CD4-positive, alpha-beta T cell treated with Interleukin-4 for 1 hour (primary cell): ENCODE measurements at regions not wholly inside any gene's neighbourhood (a gene's known extent, or its start where the extent isn't known, plus 50 kb on each side); places are given as distances from the start of the nearest gene placed in this dataset.
"Not testable (repeated sequence)": the region's sequence is repeated elsewhere in the genome, so short reads cannot be mapped to it uniquely, and the experiment has no call there.

ENCODE experiments used
- DNase-seq, 2 donors: peaks; one replicate each; pipeline ENCODE4 v3.0.0-alpha.2; 2020 to 2022

GRCh38 chr4:160251522-160252170 is 1148.8 kb downstream of the RAPGEF2 start:
- no peak for DNase-seq

DNA sequence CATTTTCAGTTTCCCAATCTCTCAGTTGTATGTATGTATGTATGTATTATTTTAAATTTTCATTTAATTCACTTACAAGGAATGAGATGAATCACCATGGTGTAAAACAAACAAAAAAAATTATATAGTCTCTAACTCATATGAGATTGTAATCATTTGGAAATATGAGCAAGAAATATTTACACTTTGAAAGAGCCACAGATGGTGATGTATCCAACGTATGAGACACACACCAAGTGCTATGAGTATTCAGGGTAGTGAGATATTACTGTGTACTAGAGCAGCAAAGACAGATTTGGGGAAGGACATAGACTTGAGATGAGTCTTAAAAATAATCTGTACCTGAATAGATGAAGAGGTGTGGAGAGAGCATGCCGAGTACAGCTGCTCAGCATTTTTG is 1154.4 kb downstream of the RAPGEF2 start:
- DNase-seq, result no peak

GRCh38 chr4:160265014-160265413 is 1162.1 kb downstream of the RAPGEF2 start:
- no peak for DNase-seq

GRCh38 chr4:160265836-160266235 is 1163.0 kb downstream of the RAPGEF2 start:
- no peak for DNase-seq

- no peak for DNase-seq
Measured at GRCh38 chr4:160276785-160277325, 1174.0 kb downstream of the RAPGEF2 start.

- DNase-seq, result no peak
Measured at GRCh38 chr4:160283081-160283480, 1180.2 kb downstream of the RAPGEF2 start.

- DNase-seq, result no peak
Measured at GRCh38 chr4:160284516-160284915, 1181.6 kb downstream of the RAPGEF2 start.

DNA sequence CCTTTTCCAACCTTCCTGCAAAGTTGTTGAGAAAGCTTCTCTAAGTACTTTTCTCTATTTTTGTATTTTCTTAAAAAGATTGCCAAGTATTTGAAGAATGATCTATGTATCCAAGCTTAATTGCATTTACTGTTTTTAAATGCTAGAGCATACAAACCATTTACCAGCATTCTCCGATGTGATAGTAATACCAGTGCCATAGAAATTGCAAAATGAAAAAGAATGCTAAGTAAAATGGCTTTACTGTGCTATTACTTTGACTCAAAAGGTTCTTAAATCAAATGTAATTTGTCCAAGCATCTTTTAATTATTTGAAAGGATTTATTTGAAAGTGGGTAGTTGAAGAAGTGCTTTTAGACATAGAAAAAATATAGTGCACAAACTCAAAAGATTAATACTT is 1183.2 kb downstream of the RAPGEF2 start:
- DNase-seq, result no peak

- DNase-seq, result no peak
Measured at GRCh38 chr4:160296476-160296875, 1193.6 kb downstream of the RAPGEF2 start.

GRCh38 chr4:160299177-160299576 is 1196.3 kb downstream of the RAPGEF2 start:
- DNase-seq, result no peak

DNA sequence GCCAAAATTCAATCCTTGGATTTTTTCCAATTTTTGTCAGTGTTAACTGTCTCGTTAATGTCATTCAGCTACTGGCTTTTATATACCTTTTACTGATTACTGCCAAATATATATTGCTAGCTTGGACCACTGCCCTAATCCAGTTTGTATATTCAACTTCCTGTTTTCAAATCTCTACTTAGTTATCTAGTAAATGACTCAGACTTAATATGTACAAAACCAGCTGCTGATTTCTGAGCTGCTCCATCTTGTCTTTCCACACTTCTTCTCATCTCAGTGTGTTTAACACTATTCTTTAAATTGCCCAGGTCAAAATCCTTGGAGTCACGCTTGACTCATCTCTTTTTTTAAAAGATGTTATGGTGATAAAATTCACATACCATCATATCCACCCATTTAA is 1196.7 kb downstream of the RAPGEF2 start:
- no peak for DNase-seq

DNA sequence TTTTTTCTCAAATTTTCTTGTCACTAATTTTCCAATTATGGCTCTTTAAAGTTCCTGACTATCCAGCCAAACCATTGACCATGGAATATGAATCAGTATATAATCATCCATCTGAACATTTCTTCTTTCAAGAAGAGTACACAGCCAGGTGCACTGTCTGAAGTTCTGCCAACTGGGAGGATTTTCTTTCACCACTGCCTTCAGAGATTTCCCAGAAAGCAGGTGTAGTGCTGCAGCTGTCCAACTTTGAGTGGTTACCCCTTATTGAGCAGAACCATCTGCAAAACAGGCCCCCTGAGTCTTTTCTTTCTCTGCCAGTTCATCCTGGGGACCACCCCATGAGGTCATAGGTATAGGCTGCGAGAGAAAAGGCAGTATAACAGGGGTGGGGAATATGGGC is 1213.2 kb downstream of the RAPGEF2 start:
- DNase-seq, result no peak

GRCh38 chr4:160318567-160319220 is 1215.8 kb downstream of the RAPGEF2 start:
- DNase-seq, result no peak

- DNase-seq, result no peak
Measured at GRCh38 chr4:160319221-160319867, 1216.5 kb downstream of the RAPGEF2 start.

- no peak for DNase-seq
Measured at GRCh38 chr4:160319868-160320260, 1217.0 kb downstream of the RAPGEF2 start.

DNA sequence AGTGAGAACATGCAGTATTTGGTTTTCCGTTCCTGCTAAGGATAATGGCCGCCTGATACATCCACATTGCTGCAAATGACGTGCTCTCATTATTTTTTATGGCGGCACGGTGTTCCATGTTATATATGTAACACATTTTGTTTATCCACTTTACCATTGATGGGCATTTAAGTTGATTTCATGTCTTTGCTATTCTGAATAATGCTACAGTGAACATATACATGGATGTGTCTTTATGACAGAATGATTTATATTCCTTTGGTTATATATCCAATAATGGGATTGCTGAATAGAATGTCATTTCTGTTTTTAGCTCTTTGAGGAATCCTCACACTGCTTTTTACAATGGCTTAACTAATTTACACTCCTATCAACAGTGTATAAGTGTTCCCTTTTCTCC is 1223.2 kb downstream of the RAPGEF2 start:
- no peak for DNase-seq

DNA sequence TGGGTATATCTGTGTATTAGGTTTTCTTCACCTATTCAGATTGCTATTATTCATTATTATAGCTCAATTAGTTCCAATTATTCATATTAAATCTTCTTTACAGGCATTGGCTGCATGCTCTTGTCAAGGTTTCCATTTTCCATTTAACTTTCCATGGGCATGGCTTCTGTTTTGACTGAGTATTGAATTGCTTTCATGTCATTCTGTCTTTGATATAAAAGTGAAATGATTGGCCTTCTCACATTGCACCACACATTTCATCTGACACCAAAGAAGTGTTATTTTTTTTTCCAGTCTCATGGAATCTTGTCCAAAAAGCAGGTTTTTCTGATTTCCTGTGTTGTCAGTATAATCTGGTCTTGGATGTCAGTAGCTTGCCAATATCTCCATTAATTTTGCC is 1244.3 kb downstream of the RAPGEF2 start:
- no peak for DNase-seq

- no peak for DNase-seq
Measured at GRCh38 chr4:160350944-160351343, 1248.1 kb downstream of the RAPGEF2 start.

DNA sequence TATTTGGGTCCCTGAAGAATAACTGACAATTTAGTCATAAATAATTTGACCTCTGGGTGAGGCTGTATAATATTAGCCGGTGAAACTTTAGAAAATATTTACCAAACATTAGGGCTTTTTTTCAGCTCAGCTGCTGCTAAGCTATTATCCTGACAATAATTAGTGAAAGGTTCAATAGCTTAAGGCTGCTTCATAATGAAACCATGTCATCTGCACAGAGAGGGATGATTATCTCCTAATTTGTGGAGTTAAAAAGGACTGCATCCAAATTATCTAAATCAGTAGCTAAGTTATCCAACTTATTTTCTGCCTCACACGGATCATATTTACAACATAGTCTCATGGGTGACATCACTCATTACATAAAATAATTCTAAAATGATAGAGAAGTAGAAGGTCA is 1249.8 kb downstream of the RAPGEF2 start:
- no peak for DNase-seq

DNA sequence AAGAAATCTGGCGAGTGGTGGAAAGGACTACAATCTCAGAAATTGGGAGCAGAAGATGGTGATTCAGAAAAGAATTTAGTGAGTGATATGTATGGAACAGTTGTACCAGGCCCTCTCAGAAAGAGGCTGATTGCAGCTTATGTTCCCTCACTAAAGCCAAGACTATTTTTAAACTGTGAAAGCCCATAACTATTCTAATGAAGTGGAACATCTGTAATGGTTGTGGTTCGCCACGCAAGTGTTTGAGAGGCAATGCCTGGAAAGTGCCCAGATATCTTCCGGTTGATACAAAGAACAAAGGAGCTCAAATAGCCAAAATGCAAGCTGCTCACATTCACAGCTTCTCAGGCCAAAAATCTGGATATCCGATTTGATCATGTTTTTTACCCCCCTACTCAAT is 1250.7 kb downstream of the RAPGEF2 start:
- DNase-seq, result no peak

- DNase-seq, result no peak
Measured at GRCh38 chr4:160362478-160362877, 1259.6 kb downstream of the RAPGEF2 start.

GRCh38 chr4:160364217-160364616 is 1261.3 kb downstream of the RAPGEF2 start:
- no peak for DNase-seq

DNA sequence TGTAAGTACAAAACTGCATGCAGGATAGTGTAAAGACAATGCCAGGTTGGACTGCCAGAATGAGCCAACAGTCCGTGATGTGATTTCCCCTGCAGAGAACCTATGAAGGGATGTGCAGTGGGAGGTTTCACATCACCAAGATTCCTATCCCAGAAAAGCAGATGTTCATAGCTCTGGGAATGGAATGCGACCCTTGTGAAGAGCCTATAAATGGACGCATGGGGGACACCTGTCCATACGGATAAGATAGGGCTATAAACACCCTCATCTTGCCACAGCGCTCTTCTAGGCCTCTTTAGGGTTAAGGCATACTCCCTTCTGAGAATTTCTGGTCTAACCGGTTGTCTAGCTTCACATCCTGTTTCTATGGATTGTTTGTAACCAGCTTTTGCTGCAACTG is 1261.8 kb downstream of the RAPGEF2 start:
- DNase-seq, result not testable (repeated sequence)

DNA sequence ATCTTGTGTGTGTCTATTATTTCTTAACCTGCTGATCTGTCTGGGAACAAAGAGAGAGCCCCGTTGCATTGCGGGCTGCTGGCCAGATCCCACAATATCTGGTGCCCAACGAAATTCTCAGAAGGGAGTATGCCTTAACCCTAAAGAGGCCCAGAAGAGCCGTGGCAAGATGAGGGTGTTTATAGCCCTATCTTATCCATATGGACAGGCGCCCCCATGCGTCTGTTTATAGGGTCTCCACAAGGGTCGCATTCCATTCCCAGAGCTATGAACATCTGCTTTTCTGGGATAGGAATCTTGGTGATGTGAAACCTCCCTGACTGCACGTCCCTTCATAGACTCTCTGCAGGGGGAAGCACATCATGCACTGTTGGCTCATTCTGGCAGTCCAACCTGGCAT is 1262.5 kb downstream of the RAPGEF2 start:
- DNase-seq, result not testable (repeated sequence)
